HAP-1 (cell line): ENCODE measurements at regions not wholly inside any gene's neighbourhood (a gene's known extent, or its start where the extent isn't known, plus 50 kb on each side); places are given as distances from the start of the nearest gene placed in this dataset.

Experiments
- DNase-seq, 2 experiments: peaks; one replicate each; pipeline ENCODE4 v3.0.0-alpha.2; 2016 to 2020; ENCODE audit warnings: low spot score in 2 of 2
- H3K27me3 ChIP-seq: fragments of 250-450 bp; sonication (Bioruptor Pico); 2 replicates; pipeline ENCODE4 v1.5.1; 2020; ENCODE audit warnings: low read depth, mild to moderate bottlenecking, moderate library complexity
- H3K36me3 ChIP-seq: fragments of 250-450 bp; sonication (Bioruptor Pico); replicated peaks from 2 replicates; pipeline ENCODE4 v1.5.1; 2020; ENCODE audit warnings: mild to moderate bottlenecking
- H3K4me1 ChIP-seq: fragments of 250-450 bp; sonication (Bioruptor Pico); 2 replicates; pipeline ENCODE4 v1.5.1; 2020; ENCODE audit warnings: mild to moderate bottlenecking
- H3K4me3 ChIP-seq: fragments of 250-450 bp; sonication (Bioruptor Pico); 2 replicates; pipeline ENCODE4 v1.5.1; 2020; ENCODE audit warnings: mild to moderate bottlenecking, moderate library complexity
- H3K9me3 ChIP-seq: fragments of 250-450 bp; sonication (Bioruptor Pico); 2 replicates; pipeline ENCODE4 v1.5.1; 2020; ENCODE audit warnings: mild to moderate bottlenecking, moderate library complexity
- in situ Hi-C: fragments of 300-500 bp; cut with MboI; formaldehyde crosslinking; loops from 3 replicates; pipeline ENCODE4 v1.14.3; 2020; ENCODE audit warnings: low sequenced_read_pairs, inconsistent platforms, mixed read lengths

DNA sequence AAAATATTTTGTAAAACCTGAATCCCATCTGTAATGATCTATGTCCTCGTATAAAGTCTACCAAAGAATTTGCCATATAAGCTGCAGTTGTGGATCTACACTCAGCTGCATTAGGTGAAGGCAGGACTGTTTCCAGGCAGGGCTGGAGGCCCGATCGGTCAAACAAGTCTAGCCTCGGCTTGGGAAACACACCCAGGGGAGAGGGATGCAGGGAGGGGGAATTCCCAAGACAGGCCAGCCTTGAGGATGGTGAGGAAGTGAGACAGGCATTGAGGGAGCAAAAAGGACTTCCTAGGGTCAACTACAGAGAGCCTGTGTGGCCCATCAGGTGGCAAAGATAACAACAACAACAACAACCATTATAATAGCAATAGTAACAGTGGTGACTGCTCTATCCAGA is 174.1 kb upstream of the FSTL4 start:
- H3K36me3 ChIP-seq: no peaks in the 10 kb centered on the region
- no peak overlapping the region for H3K4me3 ChIP-seq
- in situ Hi-C loops: no loop called here
- H3K27me3 ChIP-seq: no peaks in the 10 kb centered on the region
- H3K4me1 ChIP-seq: peaks cover 3% of the 10 kb centered on the region
- DNase-seq: no peak
- no peaks in the 10 kb centered on the region for H3K9me3 ChIP-seq

DNA sequence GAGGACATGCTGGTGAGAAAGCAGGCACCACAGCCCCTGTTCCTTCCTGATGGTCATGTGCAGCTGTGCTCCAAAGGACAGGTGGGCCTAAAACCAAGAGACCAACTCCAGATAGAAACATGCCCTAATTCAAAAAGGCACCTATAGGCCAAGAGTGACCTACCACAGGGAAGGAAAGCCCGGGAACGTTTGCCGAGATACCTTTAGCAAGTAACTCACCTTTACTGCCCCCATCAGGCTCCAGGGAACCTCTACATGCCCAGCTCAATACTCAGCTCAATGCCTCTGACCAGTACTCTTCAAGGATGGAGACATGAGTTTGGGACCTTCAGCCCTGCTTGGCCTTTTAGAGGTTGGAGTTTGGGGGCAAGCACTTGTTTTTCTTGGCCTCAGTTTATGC is 172.8 kb upstream of the FSTL4 start:
- H3K27me3 ChIP-seq: no peaks in the 10 kb centered on the region
- no peak for DNase-seq
- in situ Hi-C loops: no loop called here
- peaks cover 3% of the 10 kb centered on the region for H3K4me1 ChIP-seq
- H3K9me3 ChIP-seq: no peaks in the 10 kb centered on the region
- no peaks in the 10 kb centered on the region for H3K36me3 ChIP-seq
- no peak overlapping the region for H3K4me3 ChIP-seq

DNA sequence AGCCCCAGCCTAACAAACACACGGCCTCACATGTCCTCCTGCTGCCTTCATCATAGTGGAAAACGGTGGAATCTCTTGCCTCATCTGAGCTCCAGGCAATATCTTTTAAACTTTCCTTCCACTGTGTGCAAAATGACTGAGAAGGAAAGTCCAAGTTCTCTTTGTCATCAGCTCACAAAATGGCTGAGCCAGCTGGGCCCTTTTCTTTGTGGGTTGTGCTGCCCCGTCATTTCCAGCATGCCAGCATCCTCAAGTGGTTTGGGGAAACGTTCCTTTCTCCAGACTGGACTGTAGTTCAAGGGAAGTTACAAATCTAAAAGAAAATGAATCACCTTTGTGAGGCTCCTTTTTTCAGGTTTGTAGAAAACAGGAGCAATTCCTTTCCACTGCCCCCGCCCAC is 171.1 kb upstream of the FSTL4 start:
- in situ Hi-C loops: no loop called here
- H3K4me3 ChIP-seq: no peak overlapping the region
- no peak for DNase-seq
- no peaks in the 10 kb centered on the region for H3K9me3 ChIP-seq
- no peaks in the 10 kb centered on the region for H3K4me1 ChIP-seq
- no peaks in the 10 kb centered on the region for H3K36me3 ChIP-seq
- no peaks in the 10 kb centered on the region for H3K27me3 ChIP-seq

DNA sequence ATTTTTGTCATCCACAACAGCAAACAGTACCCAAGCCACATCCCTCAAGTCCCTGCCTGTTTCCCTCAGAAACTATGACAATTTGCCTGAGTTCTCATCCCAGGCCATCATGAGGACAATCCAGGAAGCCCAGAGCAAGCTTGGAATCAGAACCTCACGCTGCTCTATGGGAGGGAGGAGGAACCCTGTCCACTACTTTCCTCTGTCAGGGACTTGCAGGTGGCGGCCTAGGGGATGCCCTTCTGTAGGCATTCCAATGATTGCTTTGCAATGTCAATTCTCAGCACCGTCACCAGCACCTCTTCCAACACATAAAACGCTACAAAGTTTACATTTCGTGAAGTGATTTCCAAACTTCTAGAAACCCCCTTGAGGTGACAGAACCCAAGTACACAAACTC is 170.4 kb upstream of the FSTL4 start:
- no peak for DNase-seq
- Histone ChIP-seq H3K36me3 (no peaks in the 10 kb centered on the region), H3K9me3 (no peaks in the 10 kb centered on the region), H3K4me3 (no peak overlapping the region), H3K4me1 (no peaks in the 10 kb centered on the region), H3K27me3 (no peaks in the 10 kb centered on the region)
- in situ Hi-C loops: no loop called here

DNA sequence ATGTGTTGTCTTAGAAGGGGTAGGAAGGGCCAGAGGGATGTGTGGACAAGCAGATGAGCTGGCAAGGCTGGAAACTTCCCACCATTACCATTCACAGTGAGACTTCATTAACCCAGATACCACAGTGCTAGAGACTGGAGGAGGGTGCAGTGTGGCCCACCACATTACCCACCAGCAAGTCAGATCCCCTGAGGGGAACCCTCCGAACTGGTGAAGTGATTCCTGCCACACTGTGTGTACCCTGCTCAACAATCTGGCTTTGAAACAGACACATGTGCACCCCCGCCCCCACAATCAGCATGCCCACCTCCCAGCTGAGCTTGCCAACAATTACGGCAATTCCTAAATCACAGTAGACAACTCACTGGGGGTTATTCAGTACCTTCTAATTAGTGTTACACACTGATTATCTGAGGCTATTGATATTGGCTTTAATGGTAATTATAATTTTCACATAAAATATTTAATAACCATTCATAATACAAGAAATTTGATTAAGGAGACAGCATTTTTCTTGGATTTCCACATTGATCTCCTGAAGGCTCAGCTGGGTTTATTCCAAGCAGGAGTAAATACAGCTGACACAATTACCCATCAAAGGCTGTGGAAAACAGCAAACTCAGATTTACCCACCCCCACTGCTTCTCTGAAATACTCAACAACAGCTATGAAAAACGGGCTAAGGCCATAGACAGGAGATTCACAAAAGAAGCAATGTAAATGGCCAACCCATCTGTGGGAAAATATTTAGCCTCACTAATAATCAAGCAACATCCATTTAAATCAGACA is 169.3 kb upstream of the FSTL4 start:
- H3K4me3 ChIP-seq: no peak overlapping the region
- no peaks in the 10 kb centered on the region for H3K4me1 ChIP-seq
- H3K27me3 ChIP-seq: no peaks in the 10 kb centered on the region
- in situ Hi-C loops: no loop called here
- DNase-seq: no peak
- no peaks in the 10 kb centered on the region for H3K9me3 ChIP-seq
- no peaks in the 10 kb centered on the region for H3K36me3 ChIP-seq

DNA sequence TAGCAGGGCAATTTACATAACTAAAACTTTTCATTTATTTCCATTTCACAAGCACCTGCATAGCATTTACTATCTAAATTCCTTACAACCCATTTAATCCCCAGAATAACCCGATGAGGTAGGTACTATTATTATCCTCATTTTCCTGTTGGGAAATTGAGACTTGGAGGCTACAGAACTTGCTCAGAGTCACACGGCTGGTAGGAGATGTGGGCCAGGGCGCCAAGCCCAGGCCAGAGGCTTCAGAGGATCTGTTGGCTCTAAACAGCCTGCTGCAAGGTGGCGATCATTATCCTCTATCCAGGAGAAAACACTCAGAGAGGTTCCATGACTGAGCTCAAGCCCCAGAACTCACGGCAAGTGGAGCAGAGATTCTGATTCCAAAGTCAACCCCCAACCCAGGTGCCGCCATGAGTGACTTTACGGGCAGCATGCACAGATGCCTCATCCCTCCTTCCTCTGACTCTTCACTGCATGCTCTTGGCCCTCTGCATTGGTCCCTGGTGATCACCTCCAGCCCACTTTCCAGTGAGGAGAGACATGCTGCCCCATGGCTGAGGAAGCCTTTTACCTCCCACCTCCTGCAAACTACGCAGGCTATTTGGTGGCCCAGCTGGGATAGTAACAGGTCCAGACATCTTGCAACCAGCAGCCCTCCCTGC is 168.4 kb upstream of the FSTL4 start:
- H3K4me3 ChIP-seq: no peak overlapping the region
- in situ Hi-C loops: no loop called here
- no peaks in the 10 kb centered on the region for H3K27me3 ChIP-seq
- H3K9me3 ChIP-seq: no peaks in the 10 kb centered on the region
- H3K36me3 ChIP-seq: no peaks in the 10 kb centered on the region
- no peaks in the 10 kb centered on the region for H3K4me1 ChIP-seq
- peak in 1 of 2 experiments; percentile 22 for DNase-seq

DNA sequence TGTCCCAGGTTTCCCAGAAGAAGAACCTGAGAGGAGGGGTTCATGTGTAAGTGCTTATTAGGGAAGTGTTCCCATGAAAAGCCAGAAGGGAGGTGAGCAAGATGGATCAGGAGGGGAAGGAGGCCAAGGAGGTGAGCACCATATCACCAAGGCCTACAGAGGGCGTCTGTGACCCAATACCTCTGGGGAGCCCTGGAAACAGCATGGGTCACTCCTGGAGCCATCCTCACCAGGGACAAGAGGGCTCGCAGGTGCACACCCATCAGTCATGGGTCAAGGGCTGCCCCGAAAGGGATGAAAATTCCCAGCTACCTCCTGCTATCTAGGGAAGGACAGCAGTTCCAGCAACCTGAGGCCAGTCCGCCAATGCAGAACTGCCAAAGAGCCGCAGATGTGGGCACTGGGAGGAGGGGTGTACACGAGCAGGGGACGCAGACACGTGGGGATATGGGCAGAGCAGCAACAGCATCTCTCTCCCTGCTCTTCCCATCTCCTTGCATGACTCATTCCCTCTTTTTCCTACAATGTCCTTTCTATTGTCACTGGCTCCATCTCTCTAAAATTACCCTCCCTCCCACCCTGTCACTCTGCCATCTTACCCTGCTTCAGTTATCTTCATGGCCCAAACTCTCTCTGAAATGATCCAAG is 167.6 kb upstream of the FSTL4 start:
- no peak for DNase-seq
- H3K9me3 ChIP-seq: no peaks in the 10 kb centered on the region
- in situ Hi-C loops: no loop called here
- H3K4me1 ChIP-seq: no peaks in the 10 kb centered on the region
- no peaks in the 10 kb centered on the region for H3K27me3 ChIP-seq
- H3K36me3 ChIP-seq: no peaks in the 10 kb centered on the region
- H3K4me3 ChIP-seq: no peak overlapping the region

DNA sequence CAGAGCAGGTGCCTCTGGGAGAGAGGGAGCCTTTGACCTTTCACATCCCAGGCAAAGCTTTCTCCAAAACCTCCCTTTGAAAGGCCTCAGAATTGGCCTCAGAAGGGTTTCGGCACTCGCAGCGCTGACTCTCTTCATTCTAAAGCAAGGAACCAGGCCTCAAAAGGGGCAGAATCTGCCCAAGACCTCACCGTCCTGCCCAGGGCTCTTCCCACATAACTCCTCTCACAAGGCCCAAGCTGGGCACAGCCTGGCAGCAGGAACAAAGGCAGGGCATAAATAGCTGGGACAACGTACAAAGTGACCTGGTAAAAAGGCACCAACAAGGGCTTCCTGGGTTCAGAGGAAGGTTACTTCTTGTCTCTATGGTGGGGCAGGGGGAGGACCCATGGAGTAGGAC is 166.3 kb upstream of the FSTL4 start:
- in situ Hi-C loops: no loop called here
- Histone ChIP-seq H3K4me3 (no peak overlapping the region), H3K27me3 (no peaks in the 10 kb centered on the region), H3K9me3 (no peaks in the 10 kb centered on the region), H3K4me1 (no peaks in the 10 kb centered on the region), H3K36me3 (no peaks in the 10 kb centered on the region)
- DNase-seq: no peak

DNA sequence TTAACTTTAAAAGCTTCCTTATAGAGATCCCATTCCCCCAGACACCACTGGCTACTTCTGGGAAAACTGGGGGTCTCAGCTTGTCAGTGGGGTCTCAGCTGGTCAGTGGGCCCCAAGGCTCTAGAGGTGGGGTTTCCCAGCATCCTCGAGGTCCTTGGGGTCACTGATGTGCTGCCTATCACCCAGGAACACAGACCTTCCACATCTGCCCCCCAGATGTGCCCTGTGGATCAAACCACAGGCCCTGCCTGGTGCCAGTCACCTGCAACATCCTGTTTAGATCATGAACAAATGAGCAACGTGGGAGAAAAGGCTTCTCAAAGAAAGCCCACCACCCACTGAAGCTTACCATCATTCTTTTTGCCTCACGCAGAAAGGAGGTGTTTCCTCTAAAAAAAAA is 165.6 kb upstream of the FSTL4 start:
- Histone ChIP-seq H3K9me3 (no peaks in the 10 kb centered on the region), H3K4me3 (no peak overlapping the region), H3K27me3 (no peaks in the 10 kb centered on the region), H3K4me1 (no peaks in the 10 kb centered on the region), H3K36me3 (no peaks in the 10 kb centered on the region)
- no peak for DNase-seq
- in situ Hi-C loops: no loop called here

DNA sequence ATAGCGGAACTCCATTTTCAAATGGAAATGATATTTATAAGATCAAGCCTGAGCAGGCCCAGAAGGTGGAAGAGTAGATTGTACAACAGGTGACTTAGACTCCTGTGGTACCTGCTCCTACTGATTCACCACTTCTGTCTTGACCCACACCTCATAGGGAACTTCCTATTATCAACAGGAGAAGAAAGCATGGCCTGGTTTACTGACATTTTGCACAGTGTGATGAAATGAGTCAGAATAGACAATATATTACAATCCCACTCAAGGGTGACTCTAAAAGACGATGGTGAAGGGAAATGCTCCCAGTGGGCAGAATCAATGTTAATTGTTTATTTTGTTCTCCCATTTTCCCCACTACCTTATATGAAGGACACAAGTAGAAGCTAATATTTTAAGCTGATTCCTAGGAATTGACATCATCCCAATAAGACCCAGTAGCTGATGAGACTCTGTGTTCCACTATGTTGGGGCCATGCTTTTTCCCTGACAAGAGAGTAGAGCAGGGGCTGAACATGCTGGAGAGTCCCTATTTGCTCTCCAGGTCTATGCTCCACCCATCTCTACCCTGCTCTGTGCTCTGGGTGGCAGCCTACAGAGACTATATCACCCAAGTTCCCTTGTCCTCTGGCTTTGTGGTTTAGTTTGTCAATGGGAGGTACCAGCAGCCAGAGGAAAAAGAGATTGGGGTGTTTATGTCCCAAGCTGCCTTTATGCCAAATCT is 163.4 kb upstream of the FSTL4 start:
- H3K9me3 ChIP-seq: no peaks in the 10 kb centered on the region
- no peaks in the 10 kb centered on the region for H3K36me3 ChIP-seq
- H3K4me1 ChIP-seq: no peaks in the 10 kb centered on the region
- H3K27me3 ChIP-seq: no peaks in the 10 kb centered on the region
- H3K4me3 ChIP-seq: no peak overlapping the region
- no peak for DNase-seq
- in situ Hi-C loops: no loop called here

DNA sequence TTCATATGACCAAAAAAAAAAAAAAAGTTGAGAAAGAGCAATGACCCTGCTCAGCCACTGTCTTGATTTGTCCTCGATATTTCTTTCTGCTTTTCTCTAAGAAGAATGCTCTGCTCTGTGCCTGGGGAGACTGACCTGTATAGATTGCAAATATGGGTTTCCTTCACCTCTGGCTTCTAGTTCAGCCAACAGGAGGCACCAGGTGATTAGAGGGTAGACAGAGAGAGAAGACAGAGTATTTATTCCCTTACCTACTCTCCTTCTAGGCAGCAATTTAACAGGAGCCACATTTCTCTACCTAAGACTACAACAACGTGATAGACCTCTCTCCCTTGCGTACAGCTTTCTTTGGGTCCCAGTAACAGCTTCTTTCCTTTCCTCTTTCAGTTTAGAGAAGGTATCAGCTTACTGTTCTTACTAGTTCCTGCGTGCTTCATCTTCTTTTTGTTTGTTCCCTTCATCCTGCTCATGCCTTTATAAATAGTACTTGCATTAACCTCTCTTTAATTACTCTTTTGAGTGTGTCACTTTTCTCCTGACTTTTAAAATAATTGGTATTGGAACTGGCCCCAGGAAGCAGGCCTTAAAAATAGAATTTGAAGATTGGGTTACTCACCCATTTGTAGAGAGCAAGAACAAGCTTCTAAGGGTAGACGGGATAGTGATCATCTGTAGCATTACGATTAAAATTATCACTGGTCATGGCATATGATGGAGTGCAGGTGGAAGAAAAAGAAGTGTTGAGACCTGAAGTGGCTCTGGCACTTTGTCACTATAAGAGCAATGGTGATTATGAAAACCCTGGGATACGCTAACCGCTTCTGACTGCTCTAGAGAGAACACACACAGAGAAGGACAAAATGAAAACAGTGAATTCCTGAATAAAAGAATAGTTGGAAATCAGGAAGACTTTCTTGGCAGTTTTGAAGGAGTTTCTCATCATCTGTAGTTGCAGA is 161.2 kb upstream of the FSTL4 start:
- Histone ChIP-seq H3K9me3 (no peaks in the 10 kb centered on the region), H3K4me3 (no peak overlapping the region), H3K36me3 (no peaks in the 10 kb centered on the region), H3K27me3 (no peaks in the 10 kb centered on the region), H3K4me1 (no peaks in the 10 kb centered on the region)
- DNase-seq: no peak
- in situ Hi-C loops: no loop called here

DNA sequence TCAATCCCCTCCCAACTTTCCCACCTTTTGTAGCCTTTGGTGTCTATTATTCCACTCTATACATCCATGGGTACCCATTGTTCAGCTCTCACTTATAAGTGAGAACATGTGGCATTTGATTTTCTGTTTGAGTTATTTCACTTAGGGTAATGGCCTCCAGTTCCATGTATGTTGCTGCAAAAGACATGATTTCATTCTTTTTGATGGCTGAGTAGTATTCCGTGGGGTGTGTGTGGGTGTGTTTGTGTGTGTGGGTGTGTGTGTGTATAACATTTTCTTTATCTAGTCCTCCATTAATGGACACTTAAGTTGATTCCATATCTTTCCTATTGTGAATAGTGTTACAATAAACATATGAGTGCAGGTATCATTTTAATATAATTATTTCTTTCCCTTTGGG is 157.5 kb upstream of the FSTL4 start:
- H3K27me3 ChIP-seq: peaks cover 2% of the 10 kb centered on the region; the same call in 1 of the 2 replicates
- H3K4me3 ChIP-seq: no peak overlapping the region
- no peaks in the 10 kb centered on the region for H3K36me3 ChIP-seq
- DNase-seq: no peak
- H3K9me3 ChIP-seq: no peaks in the 10 kb centered on the region
- H3K4me1 ChIP-seq: no peaks in the 10 kb centered on the region
- in situ Hi-C loops: no loop called here

DNA sequence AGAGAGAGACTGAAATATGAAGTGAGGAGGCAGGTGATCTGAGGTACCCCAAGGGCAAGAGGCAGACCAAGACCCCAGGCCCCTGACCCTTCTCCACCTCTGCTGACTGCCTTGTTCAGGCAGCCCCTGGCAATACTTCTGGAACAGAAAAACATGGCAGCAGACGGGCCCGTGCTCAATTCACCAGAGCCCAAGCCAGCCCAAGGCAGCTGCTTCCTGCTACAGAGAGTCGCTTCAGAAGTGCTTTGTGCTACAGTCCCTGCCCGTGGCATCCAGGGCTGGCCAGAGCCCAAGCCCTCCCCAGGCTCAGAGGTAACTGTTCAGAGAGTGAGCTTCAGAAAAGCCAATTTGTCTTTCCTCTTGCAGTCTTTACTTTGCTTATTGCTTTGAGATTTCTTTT is 151.4 kb upstream of the FSTL4 start:
- Histone ChIP-seq H3K4me3 (no peak overlapping the region), H3K4me1 (no peaks in the 10 kb centered on the region), H3K9me3 (no peaks in the 10 kb centered on the region), H3K27me3 (peaks cover 7% of the 10 kb centered on the region; the same call in 1 of the 2 replicates), H3K36me3 (no peaks in the 10 kb centered on the region)
- in situ Hi-C loops: no loop called here
- DNase-seq: no peak
